Embryonic facial prominence (tissue), 1 donor: ENCODE measurements at regions not wholly inside any gene's neighbourhood (a gene's known extent, or its start where the extent isn't known, plus 50 kb on each side); places are given as distances from the start of the nearest gene placed in this dataset.
"Not testable (repeated sequence)": the region's sequence is repeated elsewhere in the genome, so short reads cannot be mapped to it uniquely, and the experiment has no call there.

ENCODE experiments used
- DNase-seq: peaks from one replicate; pipeline ENCODE4 v3.0.0-alpha.2; 2016; ENCODE audit errors: extremely low spot score

DNA sequence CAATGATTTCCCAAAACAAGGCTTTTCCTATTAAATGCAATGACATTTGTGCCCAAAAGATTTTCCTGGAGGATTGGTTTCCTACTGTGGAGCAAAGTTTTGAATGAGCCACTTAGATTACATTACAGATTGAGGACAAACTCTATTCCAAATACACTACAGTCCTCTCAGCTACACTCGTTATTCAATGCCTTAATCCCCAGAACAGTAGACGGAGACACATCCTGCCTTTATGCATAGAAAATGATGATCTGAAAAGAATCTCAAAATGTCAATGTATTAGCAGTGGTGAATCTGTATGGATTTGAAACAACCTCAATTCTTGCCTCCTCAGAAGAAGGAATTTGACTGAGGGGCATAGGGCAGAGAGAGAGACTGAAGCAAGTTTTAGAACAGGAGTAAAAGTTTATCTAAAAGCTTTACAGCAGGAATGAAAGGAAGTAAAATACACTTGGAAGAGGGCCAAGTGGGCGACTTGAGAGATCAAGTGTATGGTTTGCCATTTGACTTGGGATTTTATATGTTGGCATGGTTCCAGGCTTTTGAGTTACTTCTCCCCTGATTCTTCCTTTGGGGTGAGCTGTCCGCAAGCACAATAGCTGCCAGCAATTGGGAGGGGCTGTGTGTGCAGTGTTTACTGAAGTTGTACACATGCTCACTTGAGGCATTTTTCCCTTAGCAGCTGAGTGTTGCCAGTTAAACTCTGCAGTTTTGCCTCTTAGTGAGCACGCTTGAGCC lies 891.9 kb upstream of the MBL2 start:
- DNase-seq = no peak

DNA sequence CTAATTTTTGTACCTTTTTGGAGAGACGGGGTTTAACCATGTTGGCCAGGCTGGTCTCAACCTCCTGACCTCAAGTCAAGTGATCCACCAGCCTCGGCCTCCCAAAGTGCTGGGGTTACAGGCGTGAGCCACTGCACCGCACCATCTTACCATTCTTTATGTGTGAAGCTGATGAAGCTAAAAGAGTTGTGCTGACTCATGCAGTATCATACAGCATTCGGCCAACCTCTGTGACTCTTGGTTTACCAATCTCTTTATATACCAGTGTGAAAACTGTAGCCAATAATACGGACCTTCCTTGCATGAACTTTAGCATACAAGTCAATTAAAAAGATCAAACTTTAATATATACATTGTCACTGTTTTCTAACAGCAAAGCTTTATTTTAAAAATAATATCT lies 878.2 kb upstream of the MBL2 start:
- no peak for DNase-seq

DNA sequence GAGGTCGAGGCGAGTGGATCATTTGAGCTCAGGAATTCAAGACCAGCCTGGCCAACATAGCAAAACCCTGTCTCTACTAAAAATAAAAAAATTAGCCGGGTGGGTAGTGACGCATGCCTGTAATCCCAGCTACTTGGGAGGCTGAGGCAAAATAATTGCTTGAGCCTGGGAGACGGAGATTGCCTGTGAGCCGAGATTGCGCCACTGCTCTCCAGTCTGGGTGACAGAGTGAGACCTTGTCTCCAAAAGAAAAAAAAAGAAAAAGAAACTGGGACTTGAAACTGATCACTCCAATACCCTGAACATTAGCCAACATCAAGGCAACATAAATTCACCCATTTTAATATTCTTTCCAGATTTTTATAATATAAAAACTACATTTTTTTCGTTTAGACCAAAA lies 874.6 kb upstream of the MBL2 start:
- not testable (repeated sequence) for DNase-seq

DNA sequence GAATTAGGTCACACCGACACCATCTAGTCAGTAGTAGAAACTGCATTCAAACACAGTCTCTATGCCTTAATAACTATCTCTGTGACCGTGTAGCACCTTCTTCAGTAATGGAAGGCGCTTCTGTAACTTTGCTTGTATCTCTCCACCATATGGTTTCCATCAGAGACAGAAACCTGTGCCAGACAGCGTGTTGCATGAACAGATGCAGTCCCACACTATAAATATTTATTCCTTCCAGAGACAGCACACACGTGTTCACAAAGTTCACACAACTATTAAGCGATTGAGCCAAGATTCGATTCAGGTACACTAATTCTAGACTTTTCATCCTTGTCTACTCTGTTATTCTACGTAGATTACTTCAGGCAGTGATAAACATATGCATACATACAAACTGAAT lies 873.9 kb upstream of the MBL2 start:
- DNase-seq = no peak

DNA sequence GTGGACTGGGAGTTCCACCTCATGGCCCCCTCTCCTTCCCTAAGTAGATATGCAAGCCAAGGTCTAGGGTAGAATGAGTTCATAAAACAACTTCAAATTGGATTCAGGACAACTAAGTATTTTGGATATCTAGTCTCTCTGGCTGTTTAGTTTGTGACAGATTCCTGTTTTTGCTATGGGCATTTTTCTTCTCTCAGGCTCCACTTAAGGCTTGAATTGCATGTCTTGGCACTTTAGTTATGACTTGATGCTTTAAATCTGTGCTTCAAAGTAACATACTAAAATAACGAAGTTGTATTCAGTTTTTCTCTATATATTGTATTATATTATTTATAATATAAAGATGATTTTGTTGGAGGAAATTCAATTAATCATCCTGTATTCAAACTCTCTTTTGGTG lies 873.4 kb upstream of the MBL2 start:
- DNase-seq = no peak

DNA sequence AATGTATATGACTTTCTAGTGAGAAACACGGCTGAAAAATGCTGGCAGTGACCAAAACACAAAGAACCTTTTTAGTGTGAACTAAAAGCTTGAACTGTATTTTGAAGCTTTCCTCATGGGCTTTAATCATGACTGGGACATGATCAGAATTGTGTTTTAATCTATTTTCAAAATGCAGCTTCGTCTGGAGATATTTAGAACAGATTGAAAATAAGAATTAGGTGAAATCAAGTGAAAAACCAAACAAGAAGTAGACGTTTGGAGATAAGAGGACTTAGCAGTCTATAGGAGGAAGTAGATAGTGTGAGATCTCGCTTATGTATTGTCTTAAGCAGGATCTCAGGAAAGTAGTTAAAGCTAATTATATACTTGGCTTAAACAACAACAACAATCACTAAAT lies 865.4 kb upstream of the MBL2 start:
- no peak for DNase-seq

DNA sequence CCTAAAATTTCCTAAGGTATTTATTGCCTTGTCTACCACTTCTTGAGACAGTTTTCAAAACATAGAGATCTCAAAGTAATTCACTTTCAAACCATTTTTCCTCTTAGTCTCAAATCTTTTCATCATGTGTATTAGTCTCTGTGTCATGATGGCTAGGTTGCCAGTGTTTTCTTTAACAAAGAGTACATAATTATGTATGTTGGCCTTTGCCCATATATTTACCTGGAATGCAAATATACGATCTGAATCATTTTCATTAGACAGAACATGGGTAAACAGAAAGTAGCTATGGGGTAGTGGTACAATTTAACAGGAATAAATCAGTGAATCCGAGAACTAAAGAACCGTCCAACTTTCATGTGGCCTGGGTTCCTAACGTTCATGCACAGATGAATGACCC lies 852.1 kb upstream of the MBL2 start:
- DNase-seq = no peak

DNA sequence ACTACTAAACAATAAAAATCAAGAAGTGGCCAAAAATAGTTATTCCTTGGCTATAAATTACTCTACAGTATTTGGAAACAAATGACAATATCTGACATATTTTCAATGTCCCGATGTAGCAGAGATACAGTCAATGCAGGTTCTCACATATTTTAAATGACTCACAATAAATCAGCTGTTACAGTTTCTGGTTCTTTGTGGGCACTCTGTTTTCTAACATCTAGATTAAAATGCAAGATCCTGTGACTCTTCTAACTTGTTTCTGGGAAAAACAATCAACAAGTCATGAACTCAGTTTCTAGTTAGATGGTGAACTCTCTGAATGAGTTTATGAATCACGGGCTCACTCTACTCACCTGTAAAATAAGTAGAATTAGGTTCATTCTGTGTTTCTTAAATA lies 849.6 kb upstream of the MBL2 start:
- DNase-seq = no peak

DNA sequence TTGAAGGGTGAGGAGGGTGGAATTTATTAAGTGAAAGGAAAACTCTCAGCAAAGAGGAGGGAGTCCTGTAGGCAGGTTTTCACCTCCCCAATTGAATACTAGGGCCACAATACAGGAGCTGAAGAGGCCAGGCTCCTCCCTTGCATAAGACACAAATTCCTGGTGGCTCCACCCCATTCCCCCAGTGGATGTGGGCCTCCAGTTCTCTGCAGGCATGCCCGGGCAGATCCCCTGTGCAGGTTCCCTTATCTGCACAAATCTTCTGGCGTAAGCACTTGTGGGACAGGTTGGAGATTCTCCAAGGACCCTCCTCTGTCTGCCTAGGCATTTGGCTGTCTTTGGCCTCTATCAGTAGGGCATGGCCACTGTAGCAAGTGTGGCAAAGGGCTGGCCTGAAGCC lies 847.1 kb upstream of the MBL2 start:
- no peak for DNase-seq

DNA sequence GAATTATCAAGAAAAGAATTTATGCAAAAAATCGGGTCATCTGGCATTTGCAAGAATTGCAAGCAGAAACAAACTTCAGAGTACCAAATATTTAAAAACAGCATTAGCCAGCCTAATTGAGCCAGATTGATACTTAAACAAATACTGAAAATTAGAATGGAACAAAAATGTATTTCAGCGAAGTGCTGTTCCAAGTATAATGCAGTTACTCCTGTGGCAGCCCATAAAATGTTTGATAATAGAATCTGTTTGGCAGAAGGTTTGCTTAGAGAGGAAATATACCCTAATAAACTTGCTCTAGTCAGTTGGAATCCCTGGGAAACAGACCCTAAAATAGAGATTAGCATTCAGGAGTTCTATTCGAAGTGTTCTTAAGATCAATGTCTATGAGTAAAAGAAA lies 835.1 kb upstream of the MBL2 start:
- no peak for DNase-seq

DNA sequence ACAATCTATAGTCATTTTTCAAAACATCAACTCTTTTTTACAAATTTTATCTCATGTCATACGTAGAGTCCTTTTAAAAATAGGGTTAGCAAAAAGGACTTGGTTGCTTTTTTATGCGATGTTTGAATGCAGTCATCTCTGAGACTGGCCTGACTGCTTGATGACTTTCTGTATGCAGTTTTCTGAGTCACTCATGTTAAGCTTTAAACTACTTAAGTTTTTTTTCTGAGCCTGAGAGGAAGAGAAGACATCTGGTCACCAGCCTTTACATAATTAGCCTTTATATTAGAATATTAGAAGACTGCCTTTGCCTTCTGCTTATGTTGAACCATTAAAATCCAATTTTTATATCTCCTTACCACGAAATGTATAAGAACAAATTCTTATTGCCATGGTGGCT lies 834.4 kb upstream of the MBL2 start:
- no peak for DNase-seq

DNA sequence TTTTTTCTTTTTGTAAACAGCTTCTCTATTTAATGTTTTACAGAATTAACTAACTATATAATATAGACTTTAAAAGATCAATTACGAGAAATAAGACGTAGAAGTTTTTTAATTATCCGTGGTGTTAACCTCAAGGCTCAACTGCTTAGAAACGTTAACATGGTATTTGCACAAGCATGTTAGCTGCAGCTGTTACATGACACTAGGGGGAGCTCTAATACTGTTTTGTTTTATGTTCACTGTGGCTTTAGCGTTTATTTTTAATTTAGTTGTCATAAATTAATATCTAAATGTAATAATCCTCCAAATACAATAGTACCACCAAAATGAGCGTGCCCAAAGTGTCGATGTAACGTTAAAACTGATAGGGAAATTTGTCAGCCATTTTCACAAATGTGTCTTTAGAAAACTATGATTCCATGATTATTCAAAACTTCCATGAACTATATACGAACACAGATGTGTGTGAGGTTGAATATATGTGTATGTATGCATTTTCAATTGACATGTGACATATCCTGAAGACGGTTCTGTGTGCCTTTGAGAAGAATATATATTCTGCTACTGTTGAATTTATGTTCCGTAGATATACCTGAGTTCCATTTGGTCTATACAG lies 828.8 kb upstream of the MBL2 start:
- DNase-seq = peak; percentile 34

DNA sequence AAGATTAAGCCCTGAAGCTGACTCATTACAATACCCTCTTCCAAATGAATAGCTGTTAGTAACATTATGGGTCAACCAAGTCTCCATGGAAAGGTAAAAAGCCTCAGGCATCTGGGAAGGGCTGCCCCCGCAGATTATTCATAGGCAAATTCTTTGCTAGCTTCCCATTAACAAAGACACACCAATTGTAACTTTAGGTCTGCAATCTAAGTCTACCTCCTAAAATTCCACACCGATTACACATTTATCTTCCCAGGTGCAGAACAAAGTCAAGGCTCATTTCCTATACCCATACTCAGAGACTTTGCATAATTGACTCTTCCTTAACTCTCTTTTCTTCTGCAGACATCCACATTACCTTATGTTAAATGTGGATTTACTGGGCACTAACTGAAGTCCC lies 826.3 kb upstream of the MBL2 start:
- no peak for DNase-seq

DNA sequence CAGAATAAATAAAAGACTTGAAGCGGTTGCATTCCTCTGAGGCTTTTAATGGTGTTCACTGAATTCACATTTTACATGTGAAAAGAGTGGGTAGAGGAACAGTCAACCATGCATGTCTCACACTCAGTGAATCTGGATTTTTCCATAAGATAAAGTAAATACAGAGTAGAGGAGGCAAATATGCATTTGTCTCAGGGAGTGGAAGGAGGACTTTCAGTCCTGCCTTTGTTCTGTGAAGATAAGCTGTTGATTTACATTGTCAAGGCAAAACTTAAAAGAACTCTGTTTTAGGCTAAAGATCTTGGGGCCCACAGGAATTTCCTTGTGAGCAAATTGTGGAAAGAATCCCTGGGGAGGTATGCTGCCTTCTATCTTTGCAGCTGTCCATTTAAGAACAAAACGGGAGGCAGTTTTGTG lies 825.3 kb upstream of the MBL2 start:
- DNase-seq = no peak

DNA sequence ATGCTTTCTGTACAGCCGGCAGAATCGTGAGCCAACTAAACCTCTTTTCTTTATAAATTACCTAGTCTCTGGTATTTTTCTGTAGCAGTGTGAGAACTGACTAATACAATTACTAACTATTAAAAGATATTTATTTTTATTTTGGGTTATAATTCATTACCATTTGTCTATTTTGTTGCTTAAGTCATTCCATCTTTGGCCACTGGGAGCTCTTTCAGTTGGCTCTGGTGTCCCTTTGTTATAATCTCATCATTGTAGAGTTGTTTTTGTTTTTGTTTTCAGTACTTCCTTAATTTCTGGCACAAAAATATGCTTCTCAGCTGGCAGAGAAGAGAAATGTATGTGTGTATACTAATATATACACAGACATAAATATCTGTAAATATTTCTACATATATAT lies 807.9 kb upstream of the MBL2 start:
- DNase-seq = no peak

DNA sequence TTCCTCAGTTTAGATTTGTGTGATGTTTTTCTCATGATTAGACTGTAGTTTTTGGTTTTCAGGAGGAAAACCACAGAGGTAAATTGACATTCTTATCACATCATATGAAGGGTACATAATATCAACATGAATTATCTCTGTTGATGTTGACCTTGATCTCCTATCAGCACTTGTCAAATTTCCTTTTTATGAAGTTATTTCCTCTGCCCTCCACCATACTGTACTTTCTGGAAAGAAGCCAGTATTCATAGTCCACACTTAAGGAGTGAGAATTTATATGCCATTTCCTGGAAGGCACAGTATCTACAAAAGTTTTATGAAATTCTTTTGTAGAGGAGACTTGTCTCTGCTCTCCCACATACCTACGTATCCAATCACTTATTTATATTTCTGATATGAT lies 807.2 kb upstream of the MBL2 start:
- no peak for DNase-seq

DNA sequence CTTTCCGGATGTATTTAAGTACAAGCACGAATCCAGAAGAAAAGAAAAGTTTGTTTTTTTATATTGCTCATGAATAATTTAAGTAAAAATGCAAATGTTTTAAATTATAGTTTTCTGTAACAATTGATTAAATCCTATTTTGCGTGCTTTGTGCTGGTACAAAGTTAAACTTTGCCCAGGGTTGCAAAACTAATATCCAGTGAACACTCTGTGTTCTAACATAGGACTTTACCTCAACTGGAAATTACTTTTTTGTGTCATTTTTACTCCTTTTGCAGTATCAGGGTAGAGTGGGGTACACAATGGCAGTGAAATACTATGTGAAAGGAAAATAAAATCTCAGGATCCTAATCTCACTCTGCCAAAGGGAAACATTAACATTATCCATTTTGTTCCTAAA lies 801.4 kb upstream of the MBL2 start:
- DNase-seq = no peak

DNA sequence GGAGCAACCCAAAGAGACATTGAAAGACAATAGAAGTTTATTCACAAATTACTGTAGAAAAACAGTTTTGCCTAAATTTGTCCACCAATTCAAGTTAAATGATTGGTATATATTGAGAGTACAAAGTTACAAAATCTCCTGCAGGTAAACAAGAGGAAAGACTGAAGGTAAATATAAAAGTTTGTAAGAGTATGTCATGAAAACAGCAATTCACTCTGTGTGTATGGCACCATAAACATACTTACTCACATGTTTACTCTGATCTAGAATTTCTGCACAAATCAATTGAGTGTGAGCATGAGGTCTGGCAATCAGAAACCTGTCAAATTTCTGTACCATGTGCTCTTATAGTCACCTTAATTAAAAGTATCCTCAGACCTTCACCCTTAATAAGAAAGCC lies 800.9 kb upstream of the MBL2 start:
- no peak for DNase-seq

DNA sequence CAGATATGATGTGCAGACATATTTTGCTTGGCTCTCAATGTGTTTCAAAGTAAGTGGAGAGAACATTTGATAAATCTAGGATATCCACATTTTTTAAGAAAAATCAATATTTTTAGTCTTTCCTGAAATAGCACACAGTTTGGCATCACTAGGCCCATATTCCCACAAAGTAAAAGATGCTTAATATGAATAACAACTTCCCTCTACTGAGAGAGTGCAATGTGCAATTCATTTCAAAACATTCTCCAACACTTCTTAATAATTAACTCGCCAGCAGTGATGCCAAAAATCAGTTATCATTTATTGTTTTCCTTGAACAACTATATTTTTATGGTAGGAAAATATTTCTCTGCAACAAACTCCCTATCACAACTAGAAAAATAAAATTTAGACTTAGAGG lies 800.2 kb upstream of the MBL2 start:
- DNase-seq = no peak

DNA sequence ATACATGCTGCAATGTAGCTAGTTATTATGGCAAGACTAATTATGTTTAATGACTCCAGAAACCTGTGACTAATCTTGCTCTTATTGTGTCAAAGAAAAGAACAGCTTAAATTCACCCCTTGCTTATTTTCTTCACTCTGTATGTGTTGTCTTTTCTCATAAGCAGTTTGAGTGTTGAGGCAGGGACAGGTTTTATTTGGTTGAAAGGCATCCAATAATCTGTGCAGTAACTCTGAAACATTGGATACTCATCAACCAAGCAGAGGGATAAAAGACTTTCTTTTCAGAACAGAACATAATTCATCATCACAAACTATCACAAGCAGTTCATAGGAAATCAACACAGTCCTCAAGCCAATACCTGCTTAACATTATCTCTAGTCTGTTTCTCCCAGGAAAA lies 797.6 kb upstream of the MBL2 start:
- DNase-seq = no peak

DNA sequence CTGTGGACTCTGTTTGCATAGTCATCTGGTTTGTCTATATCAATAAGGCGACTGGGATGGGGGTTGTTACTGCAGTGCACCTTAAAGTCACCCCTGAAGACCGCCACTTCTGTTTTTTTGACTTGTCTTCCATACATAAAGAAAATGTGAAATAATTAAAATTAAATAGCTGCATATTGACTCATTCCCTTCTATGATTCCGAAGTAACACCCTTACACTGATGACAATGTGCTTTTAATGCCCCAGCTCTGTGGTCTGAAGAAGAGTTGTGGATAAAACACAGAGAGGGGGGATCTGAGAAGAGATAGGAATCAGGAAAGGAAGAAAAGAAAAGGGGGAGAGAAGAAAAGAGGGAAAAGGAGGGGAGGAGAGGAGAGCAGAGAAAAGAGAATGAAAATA lies 796.9 kb upstream of the MBL2 start:
- DNase-seq = no peak

DNA sequence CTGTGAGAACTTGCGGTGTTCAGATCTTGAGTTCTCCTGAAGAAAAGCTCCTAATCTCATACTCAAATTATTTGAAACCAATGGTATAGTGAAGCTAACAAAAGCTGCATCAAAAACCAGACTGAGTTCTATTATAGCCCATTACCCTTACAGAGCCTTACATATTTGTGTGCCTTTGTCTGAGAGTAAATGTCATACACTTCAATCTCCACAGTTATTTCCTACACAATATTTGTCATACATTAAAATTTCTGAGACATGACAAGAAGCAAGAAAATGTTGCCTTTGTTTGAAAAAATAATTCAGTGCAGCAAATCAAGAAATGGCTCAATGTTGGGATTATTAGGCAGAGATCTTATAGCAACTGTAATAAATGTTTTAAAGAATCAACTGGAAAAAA lies 776.1 kb upstream of the MBL2 start:
- no peak for DNase-seq

DNA sequence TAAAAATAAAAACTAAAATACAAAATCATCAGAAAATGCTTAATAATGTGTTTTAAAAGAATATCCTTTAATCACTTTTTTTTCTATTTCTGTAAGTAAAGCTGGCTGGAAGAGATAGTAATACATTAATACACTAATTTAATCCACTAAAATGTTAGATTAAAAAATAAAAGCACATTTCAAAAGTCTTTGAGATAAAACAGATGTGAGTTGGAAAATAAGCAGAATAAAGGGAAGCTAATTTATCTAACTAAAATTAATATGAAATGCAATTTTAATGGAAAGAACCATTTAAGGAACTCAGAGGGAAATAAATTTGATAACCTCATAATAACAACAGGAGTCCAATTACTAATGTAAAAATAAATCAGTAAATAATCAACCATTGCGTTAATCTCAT lies 774.8 kb upstream of the MBL2 start:
- DNase-seq = no peak

DNA sequence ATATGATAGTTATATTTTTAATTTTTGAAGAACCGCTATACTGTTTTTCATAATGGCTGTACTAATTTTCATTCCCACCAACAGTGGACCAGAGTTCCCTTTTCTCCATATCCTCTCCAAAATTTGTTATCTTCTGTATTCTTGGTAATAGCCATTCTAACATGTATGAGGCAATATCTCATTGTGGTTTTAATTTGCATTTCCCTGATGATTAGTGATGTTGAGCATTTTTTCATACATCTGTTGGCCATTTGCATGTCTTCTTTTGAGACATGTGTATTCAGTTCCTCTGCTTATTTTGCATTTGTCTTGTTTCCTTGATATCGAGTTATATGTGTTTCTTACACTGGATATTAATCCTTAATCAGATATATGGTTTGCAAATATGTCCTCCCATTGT lies 770.8 kb upstream of the MBL2 start:
- DNase-seq = no peak
